ENCODE measurements at regions not wholly inside any gene's neighbourhood (a gene's known extent, or its start where the extent isn't known, plus 50 kb on each side); places are given as distances from the start of the nearest gene placed in this dataset.

DNA sequence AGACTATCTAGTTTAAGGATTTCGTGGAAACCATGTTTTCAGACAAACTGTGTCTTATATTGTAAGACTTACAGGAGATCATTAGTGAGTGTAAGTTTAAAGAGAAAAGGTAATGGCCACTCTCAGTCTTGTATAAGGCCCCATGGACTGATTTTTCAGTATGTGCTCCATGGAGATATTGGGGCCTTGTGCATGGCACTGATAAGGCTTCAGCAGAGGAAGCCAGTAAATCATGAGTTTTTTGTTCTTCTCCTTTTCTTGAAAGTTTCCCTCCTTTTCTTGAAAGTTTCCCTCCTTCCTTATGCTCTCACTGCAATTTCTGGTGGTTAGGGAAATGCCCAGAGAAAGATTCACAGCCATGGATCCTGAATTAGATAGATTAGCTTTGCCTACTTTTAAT lies 471.3 kb downstream of the LRRC70 start:
- in situ Hi-C loops (cut with MboI; ENCODE audit: low sequenced_read_pairs, unreplicated experiment), result no loop called here
- TF ChIP-seq, protein P1, sequence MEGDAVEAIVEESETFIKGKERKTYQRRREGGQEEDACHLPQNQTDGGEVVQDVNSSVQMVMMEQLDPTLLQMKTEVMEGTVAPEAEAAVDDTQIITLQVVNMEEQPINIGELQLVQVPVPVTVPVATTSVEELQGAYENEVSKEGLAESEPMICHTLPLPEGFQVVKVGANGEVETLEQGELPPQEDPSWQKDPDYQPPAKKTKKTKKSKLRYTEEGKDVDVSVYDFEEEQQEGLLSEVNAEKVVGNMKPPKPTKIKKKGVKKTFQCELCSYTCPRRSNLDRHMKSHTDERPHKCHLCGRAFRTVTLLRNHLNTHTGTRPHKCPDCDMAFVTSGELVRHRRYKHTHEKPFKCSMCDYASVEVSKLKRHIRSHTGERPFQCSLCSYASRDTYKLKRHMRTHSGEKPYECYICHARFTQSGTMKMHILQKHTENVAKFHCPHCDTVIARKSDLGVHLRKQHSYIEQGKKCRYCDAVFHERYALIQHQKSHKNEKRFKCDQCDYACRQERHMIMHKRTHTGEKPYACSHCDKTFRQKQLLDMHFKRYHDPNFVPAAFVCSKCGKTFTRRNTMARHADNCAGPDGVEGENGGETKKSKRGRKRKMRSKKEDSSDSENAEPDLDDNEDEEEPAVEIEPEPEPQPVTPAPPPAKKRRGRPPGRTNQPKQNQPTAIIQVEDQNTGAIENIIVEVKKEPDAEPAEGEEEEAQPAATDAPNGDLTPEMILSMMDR (IDR thresholded peaks at IDR 0.05; ENCODE audit: borderline replicate concordance, control extremely low read depth, extremely low read depth, insufficient read depth, missing control alignments), result no peak
- DNase-seq (ENCODE audit: low spot score), result no peak

DNA sequence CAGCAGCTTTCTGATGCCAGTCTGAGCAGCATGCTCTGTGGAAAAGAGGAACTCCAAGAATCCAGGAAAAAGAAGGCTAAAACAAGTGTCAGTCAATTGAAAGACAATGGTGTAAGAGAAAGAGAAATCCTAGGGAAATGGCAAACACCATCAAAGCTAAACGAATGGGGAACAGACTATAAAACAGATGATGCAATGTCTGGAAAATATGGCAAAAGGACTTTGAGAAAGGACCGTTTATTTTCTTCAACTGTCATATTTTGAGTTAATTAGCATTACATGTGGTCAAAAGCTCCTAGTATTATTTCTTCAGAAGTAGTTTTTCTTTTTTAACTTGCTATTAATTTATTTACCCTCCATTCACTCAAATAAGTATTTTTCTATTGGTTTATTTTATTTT lies 465.2 kb downstream of the LRRC70 start:
- in situ Hi-C loops (cut with MboI; ENCODE audit: low sequenced_read_pairs, unreplicated experiment), result no loop called here
- DNase-seq (ENCODE audit: low spot score), result no peak
- TF ChIP-seq, protein P1 (IDR thresholded peaks at IDR 0.05; ENCODE audit: borderline replicate concordance, control extremely low read depth, extremely low read depth, insufficient read depth, missing control alignments), result no peak

DNA sequence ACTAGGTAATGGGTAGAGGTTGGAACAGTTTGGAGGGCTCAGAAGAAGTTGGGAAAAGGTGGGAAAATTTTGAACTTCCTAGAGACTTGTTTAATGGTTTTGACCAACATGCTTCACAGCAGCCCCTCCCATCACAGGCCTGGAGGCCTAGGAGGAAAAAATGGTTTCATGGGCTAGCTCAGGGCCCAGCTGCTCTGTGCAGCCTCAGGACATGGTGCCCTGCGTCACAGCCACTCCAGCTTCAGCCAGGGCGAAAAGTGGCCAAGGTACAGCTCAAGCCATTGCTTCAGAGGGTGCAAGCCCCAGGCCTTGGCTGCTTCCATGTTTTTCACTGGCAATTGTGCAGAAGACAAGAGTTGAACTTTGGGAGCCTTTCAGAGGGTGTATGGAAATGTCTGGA lies 453.7 kb downstream of the LRRC70 start:
- DNase-seq (ENCODE audit: low spot score), result no peak
- TF ChIP-seq, protein P1 (IDR thresholded peaks at IDR 0.05; ENCODE audit: borderline replicate concordance, control extremely low read depth, extremely low read depth, insufficient read depth, missing control alignments), result no peak
- in situ Hi-C loops (cut with MboI; ENCODE audit: low sequenced_read_pairs, unreplicated experiment), result no loop called here

DNA sequence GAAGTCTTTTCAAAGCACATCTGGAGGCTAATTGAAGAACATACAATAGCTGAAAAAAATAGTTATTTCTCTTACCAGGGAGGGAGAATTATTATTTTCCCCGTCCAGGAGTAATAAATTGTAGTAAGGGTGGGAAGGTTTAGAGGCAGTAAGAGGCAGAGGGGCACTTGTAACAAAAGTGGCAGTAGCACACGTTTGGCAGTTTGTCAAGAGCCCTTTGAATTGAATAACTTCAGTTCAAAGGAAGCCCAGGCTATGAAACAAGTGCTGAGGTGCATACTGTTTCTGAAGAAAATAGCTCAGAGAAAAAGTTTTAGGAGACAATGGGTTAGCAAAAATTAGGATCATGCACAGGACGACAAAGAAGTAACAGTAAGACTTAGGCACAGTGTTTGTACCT lies 451.3 kb downstream of the LRRC70 start:
- in situ Hi-C loops (cut with MboI; ENCODE audit: low sequenced_read_pairs, unreplicated experiment), result no loop called here
- TF ChIP-seq, protein P1 (IDR thresholded peaks at IDR 0.05; ENCODE audit: borderline replicate concordance, control extremely low read depth, extremely low read depth, insufficient read depth, missing control alignments), result no peak
- DNase-seq (ENCODE audit: low spot score), result no peak

GRCh38 chr5:63025679-63026078 lies 447.1 kb downstream of the LRRC70 start:
- DNase-seq (ENCODE audit: low spot score), result no peak
- TF ChIP-seq, protein P1 (IDR thresholded peaks at IDR 0.05; ENCODE audit: borderline replicate concordance, control extremely low read depth, extremely low read depth, insufficient read depth, missing control alignments), result no peak
- in situ Hi-C loops (cut with MboI; ENCODE audit: low sequenced_read_pairs, unreplicated experiment), result no loop called here

- TF ChIP-seq, protein P1 (IDR thresholded peaks at IDR 0.05; ENCODE audit: borderline replicate concordance, control extremely low read depth, extremely low read depth, insufficient read depth, missing control alignments), result no peak
- in situ Hi-C loops (cut with MboI; ENCODE audit: low sequenced_read_pairs, unreplicated experiment), result no loop called here
- no peak for DNase-seq (ENCODE audit: low spot score)
Measured at GRCh38 chr5:63022403-63022802, 443.8 kb downstream of the LRRC70 start.

- no peak for DNase-seq (ENCODE audit: low spot score)
- TF ChIP-seq, protein P1 (IDR thresholded peaks at IDR 0.05; ENCODE audit: borderline replicate concordance, control extremely low read depth, extremely low read depth, insufficient read depth, missing control alignments), result no peak
- in situ Hi-C loops (cut with MboI; ENCODE audit: low sequenced_read_pairs, unreplicated experiment), result no loop called here
Measured at GRCh38 chr5:63011158-63011557, 432.5 kb downstream of the LRRC70 start.
